ENCODE measurements at regions not wholly inside any gene's neighbourhood (a gene's known extent, or its start where the extent isn't known, plus 50 kb on each side); places are given as distances from the start of the nearest gene placed in this dataset.

DNA sequence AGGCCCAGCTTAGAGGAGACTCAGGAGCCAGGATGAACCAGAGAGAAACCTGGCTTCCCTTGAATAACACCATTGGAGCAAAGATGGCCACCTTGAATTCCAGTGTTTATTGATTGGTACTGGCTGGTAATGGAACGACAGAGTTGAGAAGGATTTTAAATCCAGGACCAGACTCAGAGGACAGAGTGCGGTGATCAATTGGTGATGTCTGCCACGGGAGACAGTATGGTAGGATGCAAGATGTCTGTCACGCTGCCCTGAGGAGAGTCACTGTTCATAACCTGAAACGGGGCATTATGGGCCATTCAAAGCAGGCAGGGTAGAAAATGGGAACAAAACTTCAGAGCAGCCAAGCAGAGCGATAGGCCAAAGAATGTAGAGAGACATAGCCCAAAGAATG, 55.4 kb upstream of the ISX start:
- intact Hi-C loops (cut with DNase I): no loop called here
- no peak for TF ChIP-seq POLR2AphosphoS5 (IDR thresholded peaks at IDR 0.05)
- TF ChIP-seq EP300 (IDR thresholded peaks at IDR 0.05): no peak
- TF ChIP-seq CTCF (IDR thresholded peaks at IDR 0.05): no peak
- no peak for TF ChIP-seq POLR2A (IDR thresholded peaks at IDR 0.05)
- no peak for DNase-seq
- H3K27ac ChIP-seq: no peak overlapping the region
- H3K4me3 ChIP-seq: no peak overlapping the region
- H3K9me3 ChIP-seq: no peaks in the 10 kb centered on the region
- WGBS, 2 donors: 88 to 89% methylated on average over 6 of the region's 6 CpGs
- H3K27me3 ChIP-seq: peaks cover 0 to 3% (median 0%) of the 10 kb centered on the region in 3 donors
- no peaks in the 10 kb centered on the region for H3K4me1 ChIP-seq
- no peaks in the 10 kb centered on the region for H3K36me3 ChIP-seq

DNA sequence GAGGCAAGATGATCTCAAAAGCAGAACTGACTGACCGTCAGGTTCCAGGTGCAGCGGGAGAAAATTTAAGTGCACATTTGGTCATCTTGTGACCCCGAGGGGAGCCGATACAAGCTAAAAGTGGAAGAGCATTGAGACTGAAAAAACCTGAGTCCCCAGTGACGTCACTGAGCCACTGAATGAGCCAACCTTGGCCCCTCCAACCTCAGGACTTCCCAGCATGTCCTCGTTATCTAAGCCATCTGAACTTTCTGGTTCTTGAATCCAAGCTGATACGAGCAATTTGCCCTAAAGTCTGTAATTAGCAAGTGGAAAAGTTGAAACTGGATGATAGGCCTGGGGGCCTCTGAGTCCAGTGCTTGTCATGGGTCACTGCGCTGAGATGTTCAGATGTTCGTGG, 51.1 kb upstream of the ISX start:
- DNase-seq: no peak
- TF ChIP-seq POLR2A (IDR thresholded peaks at IDR 0.05) (no peak), CTCF (IDR thresholded peaks at IDR 0.05) (no peak), POLR2AphosphoS5 (IDR thresholded peaks at IDR 0.05) (no peak), EP300 (IDR thresholded peaks at IDR 0.05) (no peak)
- Histone ChIP-seq H3K4me1 (no peaks in the 10 kb centered on the region), H3K36me3 (no peaks in the 10 kb centered on the region), H3K27ac (no peak overlapping the region), H3K4me3 (no peak overlapping the region), H3K27me3 (no peaks in the 10 kb centered on the region), H3K9me3 (no peaks in the 10 kb centered on the region)
- intact Hi-C loops (cut with DNase I): no loop called here
- WGBS, 2 donors: 86 to 88% methylated on average over 9 of the region's 9 CpGs
